GM19467 (cell line): ENCODE measurements at regions not wholly inside any gene's neighbourhood (a gene's known extent, or its start where the extent isn't known, plus 50 kb on each side); places are given as distances from the start of the nearest gene placed in this dataset.
"Not testable (repeated sequence)": the region's sequence is repeated elsewhere in the genome, so short reads cannot be mapped to it uniquely, and the experiment has no call there.

ENCODE experiments used
- ATAC-seq: cut with Tn5 transposase; IDR thresholded peaks from one replicate; pipeline ENCODE4 v1.9.1; 2021; ENCODE audit warnings: mild to moderate bottlenecking, moderate library complexity; ENCODE audit not compliant: unreplicated experiment

DNA sequence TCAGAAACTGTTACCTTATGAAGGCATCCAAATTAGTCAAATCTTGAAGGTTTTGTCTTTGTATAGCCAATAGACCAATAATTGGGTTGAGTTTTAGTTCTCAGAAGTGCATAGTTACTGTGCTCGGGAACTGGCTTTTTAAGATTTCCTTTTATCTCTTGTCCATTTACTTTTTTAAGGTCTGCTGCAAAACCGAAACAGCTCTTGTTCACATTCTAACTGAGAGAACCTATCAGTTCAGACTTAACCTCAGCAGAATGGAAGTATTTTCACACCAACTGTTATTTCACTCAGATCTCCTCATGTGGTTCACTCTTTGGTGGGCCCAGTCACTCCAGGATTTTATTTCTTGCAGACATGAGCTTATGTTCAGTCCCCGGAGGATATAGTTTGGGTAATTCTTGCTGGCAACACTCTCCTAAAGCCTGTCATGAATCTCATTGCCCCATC, 55.5 kb downstream of the TPBG start:
- no peak for ATAC-seq

DNA sequence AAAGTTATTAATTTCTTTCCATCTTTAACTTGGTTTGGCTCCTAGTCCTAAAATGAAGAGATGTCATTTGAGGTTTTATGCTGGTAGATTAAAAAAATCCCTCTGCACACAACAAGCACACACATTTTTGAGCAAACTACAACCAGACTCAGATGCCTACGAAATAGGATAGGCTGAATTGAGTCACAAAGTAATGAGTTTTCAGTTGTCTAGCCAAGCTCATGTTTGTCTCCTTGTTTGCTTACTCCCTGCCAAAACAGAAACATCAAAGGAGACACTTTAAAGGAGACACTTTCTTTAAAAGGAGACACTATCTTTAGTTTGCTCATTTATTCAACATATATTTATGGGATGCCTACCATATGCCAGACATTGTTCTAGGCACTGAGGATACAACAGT, 56.2 kb downstream of the TPBG start:
- ATAC-seq: no peak

DNA sequence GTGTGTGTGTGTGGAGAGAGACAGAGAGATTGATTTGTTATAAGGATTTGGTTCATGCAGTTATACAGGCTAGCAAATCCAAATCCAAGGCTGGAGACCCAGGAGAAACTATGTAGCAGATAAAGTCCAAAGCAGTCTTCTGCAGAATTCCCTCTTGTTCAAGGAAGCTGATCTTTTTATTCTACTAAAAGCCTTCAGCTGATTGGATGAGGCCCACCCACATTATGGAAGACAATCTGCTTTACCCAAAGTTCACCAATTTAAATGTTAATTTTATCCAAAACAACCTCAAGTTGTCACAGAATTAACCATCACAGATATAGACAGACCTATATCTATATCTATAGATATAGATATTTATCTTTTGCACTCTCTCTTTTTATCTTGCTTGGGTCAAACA, 67.0 kb downstream of the TPBG start:
- ATAC-seq: no peak

DNA sequence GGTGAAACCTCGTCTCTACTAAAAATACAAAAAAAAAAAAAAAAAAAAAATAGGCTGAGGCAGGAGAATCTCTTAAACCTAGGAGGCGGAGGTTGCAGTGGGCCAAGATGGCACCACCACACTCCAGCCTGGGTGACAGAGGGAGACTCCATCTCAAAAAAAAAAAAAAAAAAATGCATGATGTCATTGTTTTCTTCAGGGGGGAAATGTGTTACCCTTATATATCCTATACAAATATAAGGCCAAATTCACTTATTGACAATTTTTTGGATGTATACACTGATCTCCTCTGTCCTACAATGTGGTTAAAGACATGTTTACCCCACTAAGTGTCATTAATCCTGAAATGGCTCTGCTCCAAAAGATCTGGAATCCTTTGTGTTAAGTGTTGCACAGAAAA, 73.1 kb downstream of the TPBG start:
- ATAC-seq: no peak

DNA sequence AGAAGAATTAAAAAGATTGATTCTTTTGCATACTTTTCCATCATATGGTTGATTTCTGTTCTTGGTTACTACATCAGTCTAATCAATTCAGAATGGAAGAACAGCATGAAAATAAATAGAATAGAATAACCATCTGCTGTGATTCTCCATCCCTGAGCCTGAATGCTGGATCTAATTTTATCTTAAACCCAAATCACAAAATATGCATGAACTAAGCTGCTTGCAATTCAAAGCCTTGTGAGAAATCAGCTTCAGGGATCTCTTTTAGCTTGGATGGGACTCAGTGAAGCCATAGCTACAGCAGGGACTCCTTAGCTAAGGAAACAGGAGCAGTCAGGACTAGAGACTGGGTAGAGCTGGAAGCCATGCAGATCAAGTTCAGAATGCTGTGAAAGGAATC, 74.1 kb downstream of the TPBG start:
- no peak for ATAC-seq

DNA sequence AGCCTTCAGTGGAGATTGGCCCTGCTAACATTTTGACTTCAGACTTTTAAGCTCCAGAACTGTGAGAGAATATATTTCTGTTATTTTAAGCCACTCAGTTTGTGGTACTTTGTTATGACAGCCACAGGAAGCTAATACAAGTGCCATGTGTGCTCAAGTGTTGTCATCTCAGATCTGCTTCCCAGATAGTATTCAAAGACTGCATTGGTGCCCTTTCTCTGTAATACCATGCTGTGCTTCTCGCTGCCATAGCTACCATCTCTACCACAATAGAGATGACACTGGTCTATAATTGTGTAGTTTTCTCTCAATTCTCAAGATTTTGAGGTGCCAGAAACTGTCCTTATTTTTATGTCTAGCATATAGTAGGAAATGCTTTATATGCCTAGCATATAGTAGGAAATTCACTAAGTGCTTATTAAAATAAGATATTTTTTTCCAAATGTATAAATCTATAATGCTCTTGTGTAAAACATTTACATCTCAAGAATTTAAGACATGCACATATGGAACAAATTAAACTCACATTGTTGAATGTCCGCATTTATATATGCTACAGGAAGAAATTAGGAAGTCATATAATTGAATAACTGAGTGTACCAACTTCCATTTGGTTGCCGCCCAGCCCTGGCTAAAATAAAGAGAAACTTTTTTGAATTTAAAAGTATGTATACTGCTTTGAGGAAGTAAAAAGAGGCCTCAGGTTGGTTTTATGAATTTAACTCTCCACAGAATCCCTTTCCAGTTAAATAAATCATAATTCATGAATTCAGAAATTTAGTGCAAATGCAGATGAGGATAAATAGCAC, 77.6 kb downstream of the TPBG start:
- ATAC-seq: no peak

DNA sequence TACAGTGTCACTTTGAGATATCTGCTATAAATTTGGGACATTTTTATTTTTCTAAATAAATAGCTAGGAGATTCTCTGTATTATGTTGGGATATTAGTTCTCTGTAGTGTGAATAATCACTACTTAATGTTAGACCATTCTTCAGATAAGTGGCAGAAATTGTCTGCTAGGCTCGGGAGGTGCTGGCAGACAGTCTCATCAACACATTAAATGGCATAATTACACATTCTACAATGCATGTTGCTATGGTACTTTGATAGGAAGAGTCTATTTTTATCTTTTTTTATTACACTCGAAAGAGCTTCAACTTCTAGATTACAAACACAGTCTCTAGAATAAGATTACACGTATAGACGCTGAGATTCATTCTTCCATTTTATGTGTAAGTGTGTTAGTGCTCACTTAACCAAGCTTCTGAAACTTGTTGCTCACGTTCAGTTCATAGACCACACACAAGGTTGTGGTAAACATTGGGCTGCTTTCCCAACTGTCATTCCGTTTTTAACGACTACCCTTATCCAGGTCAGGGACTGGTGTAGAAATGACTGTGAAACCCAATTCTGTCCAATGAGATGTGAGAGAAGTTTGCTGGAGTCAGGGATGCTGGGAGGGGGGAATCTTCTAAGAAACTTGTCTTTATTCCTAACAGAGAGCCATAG, 78.6 kb downstream of the TPBG start:
- no peak for ATAC-seq

DNA sequence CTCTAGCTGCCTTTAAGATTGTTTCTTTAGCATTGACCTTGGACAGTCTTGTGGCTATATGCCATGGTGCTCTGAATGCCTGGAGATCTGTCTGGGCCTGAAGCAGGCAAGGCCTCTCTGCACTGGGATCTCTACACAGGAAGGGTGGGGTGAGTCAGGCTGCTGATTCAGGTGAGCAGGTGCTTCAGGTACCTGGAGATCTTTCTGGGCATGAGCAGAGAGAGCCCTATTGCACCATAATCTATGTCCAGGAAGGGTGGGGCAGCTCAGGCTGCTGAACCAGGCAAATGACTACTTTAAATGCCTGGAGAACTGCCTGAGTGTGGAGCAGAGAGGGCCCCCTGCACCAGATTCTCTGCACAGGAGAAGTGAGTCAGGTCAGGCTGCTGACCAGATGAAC, 94.5 kb downstream of the TPBG start:
- no peak for ATAC-seq

DNA sequence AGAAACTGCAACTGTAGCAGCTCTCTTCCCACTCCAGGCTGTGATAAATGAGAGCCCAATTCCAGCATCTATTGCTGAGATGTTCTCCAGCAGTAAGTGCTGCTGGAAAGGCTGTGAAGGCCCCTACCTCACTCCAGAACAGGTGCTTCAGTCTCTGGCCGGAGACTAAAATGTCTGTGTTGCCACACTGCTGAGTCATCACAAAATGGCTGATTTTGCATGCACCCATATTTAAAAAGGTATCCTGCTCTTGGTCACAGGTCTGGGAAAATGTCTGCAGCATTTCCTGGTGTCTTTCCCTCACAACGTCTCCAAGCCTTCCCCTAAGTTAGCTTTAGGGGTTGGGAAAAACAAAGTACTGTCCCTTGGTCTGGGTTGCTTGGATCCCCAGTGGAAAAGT, 95.1 kb downstream of the TPBG start:
- no peak for ATAC-seq

DNA sequence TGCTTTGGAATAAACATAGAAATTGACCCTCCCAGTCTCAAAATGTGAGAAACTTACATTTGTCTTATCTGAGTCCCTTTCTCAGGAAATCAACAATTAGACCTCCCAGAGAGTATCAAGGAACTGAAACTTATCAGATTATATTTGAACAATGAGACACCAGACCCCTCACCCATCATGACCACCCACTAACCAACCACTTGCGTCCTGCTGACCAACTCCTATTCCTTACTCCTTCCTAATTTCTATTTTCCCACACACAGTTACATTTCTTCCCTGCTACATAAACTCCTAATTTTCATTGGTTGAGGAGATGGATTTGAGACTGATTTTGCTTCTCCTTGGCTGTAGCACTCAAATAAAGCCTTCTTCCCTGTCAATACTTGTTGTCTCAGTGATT, 97.9 kb downstream of the TPBG start:
- ATAC-seq: no peak

DNA sequence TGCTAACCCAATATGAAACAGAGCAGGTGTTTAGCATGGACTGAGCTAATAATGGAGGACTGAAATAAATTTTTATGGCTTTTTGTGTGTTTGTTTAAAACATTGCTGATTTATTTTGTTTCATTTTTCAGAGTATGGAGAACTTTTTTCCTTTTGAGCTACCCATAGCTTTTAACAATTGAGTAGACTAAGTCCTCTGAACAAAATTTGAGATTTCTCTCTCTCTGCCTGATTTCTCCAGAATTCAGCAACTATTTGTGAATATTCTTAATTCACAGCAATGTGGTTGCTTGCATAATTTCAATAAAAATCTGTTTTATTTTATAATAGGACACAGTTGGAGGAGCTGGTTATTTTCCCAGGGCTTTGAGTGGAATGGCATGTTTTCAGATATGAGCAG, 103.7 kb downstream of the TPBG start:
- ATAC-seq: no peak

DNA sequence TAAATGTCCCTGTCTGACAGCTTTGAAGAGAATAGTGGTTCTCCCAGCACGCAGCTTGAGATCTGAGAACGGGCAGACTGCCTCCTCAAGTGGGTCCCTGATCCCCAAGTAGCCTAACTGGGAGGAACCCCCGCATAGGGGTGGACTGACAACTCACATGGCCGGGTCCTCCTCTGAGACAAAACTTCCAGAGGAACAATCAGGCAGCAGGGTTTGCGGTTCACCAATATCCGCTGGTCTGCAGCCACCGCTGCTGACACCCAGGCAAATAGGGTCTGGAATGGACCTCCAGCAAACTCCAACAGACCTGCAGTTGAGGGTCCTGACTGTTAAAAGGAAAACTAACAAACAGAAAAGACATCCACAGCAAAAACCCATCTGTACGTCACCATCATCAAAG, 106.5 kb downstream of the TPBG start:
- not testable (repeated sequence) for ATAC-seq

DNA sequence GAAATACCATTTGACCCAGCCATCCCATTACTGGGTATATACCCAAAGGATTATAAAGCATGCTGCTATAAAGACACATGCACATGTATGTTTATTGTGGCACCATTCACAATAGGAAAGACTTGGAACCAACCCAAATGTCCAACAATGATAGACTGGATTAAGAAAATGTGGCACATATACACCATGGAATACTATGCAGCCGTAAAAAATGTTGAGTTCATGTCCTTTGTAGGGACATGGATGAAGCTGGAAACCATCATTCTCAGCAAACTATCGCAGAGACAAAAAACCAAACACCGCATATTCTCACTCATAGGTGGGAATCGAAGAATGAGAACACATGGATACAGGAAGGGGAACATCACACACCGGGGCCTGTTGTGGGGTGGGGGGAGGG, 111.5 kb downstream of the TPBG start:
- not testable (repeated sequence) for ATAC-seq

DNA sequence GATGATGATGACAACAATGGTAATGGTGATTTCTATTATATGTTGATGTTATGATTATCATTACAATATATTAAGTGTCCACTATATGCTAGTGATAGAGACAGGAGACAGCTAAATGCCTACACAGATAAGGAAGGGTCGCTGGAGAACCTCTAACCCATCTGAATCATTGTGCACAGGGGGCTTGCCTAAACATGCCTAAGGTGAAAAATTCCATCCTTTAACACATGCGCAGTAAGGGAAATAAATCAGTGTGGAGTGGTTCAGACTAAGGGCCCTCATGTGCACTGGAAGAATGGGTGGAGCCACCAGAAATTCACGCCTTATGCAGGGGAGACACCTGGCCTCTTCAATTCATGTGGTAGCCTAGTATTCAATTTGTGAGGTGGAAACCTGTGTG, 120.4 kb downstream of the TPBG start:
- no peak for ATAC-seq

DNA sequence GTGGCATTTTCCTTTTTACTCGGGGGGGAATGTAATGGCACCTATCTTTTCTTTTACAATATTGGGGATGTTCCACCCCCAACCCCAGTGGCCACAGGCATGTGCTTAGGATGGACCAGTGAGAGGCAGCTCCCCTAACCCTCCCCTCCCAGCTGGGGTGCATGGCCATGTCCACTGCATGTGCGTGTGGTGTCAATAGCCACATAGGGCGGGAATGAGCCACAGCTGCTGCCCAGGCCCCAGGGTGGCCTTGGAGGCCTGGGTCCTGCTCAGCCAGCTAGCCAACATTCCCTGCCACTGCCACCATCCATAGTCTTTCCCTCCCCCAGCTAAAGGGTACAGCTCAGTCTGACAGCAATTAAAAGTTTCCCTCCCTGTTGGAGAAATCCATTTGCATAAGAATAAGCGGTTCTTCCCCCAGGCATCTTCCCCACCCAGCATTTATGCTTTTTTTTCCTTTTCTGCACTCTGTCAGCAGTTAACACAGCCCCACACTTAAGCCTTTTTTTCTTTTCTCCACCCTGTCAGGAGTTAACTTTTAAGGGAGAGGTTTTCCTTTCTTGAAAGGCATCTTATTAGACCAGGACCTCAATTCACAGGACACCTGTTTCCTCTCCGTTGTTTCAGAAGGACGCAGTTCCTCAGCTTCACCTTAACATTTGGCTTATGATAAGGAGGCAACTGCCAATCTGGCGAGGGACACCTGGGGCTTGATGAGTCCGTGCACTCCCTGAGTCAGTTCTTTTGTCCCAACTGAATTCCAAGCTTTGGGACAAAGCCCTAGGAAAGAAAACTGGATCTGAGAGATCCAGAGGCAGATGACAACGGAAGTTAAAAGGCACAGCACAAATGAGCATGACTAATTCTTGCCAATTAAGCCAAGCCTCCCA, 121.4 kb downstream of the TPBG start:
- ATAC-seq: no peak

DNA sequence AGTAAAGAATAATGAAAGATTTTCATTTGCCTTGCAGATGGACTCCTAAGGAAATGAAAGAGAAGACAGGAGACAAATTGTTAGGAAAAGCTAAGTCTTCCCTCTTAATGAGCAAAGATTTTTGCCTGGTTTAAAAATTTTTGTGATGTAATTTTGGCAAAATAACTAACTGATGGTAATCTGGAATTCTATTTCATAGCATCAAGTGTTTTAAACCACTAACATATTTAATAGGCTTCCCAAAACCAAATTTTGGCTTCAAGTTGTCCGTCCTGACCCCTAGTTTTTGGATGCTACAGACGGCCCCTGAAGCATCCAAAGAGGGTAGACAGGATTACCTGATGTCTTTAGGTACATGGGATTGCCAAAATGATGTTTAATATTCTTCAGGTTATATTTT, 124.3 kb downstream of the TPBG start:
- ATAC-seq: no peak

DNA sequence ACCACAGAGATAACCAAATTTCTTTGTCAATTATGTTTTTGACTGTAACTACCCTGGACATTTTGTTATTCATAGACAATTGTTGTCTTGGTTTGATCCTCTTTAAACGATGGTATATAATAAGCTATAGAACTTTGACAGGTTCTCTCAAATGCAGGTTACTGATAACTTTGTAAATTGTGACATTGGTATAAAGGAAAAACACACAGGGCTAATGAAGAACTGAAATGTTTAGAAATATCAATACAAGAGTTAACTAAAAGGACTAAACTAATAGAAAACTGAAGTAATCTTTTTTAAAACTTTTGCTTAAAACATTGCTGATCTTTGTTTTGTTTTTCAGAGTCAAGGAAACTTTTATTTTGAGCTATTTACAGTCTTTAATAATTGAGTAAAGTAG, 124.8 kb downstream of the TPBG start:
- no peak for ATAC-seq

DNA sequence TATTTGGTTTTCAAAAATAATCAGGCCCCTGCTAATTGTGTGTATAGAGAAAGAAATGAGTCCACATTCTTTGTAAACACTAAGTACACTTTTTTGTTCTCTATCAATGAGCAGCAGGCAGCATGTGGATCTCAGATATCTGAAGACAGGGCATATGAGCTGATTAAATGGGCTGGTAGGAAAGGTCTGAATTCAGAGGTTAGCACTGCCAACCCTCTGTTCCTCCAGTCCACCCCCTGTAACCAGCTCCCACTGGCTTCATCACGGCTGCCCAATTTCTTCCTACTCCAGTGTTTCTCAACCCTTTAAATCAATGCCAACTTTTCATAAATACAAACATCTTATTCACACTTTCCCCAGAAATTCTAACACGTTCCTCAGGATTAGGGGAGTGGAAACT, 128.5 kb downstream of the TPBG start:
- no peak for ATAC-seq

DNA sequence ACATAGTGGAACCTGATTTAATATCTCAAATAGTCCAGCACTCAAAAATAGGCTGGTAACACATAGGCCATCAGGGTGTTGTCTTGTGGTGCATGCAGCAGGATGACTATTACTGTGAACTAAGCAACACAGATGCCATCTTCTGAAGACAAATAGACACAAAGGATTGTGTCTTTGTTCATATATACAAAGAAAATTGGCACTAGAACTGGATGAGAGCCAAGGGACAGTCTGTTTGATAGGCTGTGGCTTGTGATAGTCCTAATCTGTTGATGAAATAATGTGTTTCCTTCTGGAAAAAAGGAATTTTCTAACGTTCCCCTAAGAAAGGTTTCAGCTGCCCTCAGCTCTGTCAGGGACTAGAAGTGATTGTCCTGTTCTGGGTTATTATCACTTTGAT, 129.8 kb downstream of the TPBG start:
- ATAC-seq: no peak

DNA sequence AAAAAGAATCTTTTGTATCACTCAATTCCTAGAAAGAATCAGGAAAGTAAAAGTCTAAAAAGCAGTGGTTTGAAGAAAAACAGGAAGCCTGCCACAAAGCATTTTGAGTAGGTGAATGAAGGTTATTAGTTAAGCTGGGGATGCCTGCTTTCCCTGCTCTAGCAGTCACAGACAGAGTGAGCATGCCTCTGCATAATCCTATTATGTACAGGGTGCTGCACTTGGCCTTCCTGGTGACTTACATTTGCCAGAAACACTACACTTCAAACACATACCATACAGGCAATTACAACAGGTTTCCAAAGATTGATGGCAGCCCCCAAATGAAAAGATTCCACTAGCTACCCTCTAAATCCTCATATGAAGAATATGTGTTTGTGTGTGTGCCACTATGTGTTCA, 130.8 kb downstream of the TPBG start:
- ATAC-seq: no peak

DNA sequence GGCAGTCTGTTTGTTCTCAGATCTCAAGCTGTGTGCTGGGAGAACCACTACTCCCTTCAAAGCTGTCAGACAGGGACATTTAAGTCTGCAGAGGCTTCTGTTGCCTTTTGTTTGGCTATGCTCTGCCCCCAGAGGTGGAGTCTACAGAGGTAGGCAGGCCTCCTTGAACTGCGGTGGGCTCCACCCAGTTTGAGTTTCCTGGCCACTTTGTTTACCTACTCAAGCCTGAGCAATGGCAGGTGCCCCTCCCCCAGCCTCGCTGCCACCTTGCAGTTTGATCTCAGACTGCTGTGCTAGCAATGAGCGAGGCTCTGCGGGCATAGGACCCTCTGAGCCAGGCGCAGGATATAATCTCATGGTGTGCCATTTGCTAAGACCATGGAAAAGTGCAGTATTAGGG, 138.3 kb downstream of the TPBG start:
- not testable (repeated sequence) for ATAC-seq

DNA sequence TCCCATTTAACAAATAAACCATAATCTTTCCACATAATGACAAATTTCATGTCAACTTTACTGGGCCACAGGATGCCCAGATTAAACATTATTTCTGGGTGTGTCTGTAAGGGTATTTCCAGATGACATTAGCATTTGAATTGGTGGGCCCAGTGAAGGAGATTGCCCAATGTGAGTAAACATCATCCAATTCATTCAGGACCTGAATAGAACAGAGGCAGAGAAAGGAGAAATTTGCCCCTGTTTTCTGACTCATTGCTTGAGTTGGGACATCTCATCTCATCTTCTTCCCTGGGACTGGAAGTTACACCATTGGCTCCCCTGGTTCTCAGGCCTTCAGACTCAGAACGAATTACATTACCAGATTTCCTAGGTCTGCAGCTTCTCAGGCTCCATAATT, 142.9 kb downstream of the TPBG start:
- ATAC-seq: no peak
